ENCODE measurements at regions not wholly inside any gene's neighbourhood (a gene's known extent, or its start where the extent isn't known, plus 50 kb on each side); places are given as distances from the start of the nearest gene placed in this dataset.
"Not testable (repeated sequence)": the region's sequence is repeated elsewhere in the genome, so short reads cannot be mapped to it uniquely, and the experiment has no call there.

DNA sequence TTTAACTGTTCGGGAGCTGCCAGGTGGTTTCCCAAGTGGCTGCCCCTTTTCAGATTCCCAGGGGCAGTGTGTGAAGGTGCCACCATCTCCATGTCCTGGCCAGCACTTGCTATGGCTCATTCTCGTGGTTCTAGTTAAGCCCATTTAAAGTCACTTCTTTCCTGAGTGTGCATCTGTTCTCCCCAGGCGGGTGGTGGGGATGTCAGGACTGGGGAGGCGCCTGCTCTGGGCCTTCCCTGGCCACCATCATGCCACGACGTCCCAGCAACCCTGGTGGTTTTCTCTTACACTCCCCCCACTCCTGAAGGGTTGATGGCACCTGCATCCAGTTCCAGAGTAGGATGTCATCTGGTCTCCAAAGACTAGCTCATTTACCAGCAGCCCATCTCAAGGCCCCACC, 56.8 kb upstream of the TAMM41 start:
- CTCF ChIA-PET: no interaction called here
- TF ChIP-seq CTBP1 (IDR thresholded peaks at IDR 0.05; ENCODE audit: borderline replicate concordance): no peak
- no peak for TF ChIP-seq LEF1 (IDR thresholded peaks at IDR 0.05; ENCODE audit: borderline replicate concordance)
- no peak for TF ChIP-seq L3MBTL2 (conservative IDR thresholded peaks at IDR 0.05)
- no peak for TF ChIP-seq ZNF384 (IDR thresholded peaks at IDR 0.05)
- no peak for TF ChIP-seq ARNT (IDR thresholded peaks at IDR 0.05)
- TF ChIP-seq ELF4 (IDR thresholded peaks at IDR 0.05): no peak
- no peak for TF ChIP-seq FOXM1 (IDR thresholded peaks at IDR 0.05; ENCODE audit: borderline replicate concordance)

GRCh38 chr3:11904157-11904556, 57.5 kb upstream of the TAMM41 start:
- ChIA-PET POLR2A (no interaction called here), CTCF (no interaction called here)
- no peak for TF ChIP-seq HDGF (IDR thresholded peaks at IDR 0.05; ENCODE audit: borderline replicate concordance)
- DNase-seq (ENCODE audit: extremely low spot score): no peak

More for the DNA sequence above, 56.8 kb upstream of the TAMM41 start:
- POLR2A ChIA-PET: no interaction called here
- DNase-seq (ENCODE audit: extremely low spot score): no peak

GRCh38 chr3:11906407-11906806, 59.7 kb upstream of the TAMM41 start:
- ChIA-PET CTCF (no interaction called here), POLR2A (no interaction called here)
- no peak for TF ChIP-seq ZNF384 (IDR thresholded peaks at IDR 0.05)
- no peak for TF ChIP-seq ELF4 (IDR thresholded peaks at IDR 0.05)
- no peak for TF ChIP-seq FOXA1 (IDR thresholded peaks at IDR 0.05)
- TF ChIP-seq HDGF (IDR thresholded peaks at IDR 0.05; ENCODE audit: borderline replicate concordance): no peak
- TF ChIP-seq FOXM1 (IDR thresholded peaks at IDR 0.05; ENCODE audit: borderline replicate concordance): no peak
- DNase-seq (ENCODE audit: extremely low spot score): no peak

- POLR2A ChIA-PET: no interaction called here
These were observed 61.3 kb upstream of the TAMM41 start for GRCh38 chr3:11907667-11908660.

DNA sequence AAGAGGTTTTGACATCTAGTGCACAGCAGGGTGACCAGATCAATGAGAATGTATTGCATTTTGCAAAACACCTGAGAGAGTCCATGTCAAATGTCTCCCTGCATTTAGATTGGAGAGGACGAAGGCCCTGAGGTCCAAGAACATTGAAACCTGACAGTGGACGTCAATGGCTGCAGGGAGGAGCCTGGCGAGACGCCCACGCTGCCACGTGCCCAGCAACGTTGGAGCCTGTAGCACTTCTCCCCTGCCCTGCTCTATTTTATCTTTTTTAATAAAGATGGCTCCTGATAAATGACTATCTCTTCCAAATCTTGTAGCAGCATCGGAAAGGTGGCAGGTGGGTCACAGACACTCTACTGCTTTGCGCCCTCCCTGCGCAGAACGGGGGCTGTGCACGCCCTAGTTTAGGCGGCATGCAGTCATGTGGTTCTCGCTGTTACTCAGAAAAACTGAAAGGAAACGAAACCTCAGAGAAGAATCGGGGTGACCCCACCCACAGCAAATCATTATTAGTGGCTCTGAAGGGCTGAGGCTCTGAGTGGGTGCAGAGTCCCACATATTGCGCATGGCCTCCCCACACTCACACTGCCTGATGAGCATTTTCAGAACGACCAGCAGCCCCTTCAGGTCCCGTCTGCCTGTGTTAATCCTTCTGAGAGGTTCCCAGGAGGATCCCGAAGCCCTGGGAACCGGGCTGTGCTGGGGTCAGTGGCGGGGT, 62.5 kb upstream of the TAMM41 start:
- ChIA-PET POLR2A (no interaction called here), CTCF (no interaction called here)
- DNase-seq (ENCODE audit: extremely low spot score): no peak
- TF ChIP-seq FOXA1 (IDR thresholded peaks at IDR 0.05) (no peak), FOXK2 (IDR thresholded peaks at IDR 0.05) (no peak), ZNF384 (IDR thresholded peaks at IDR 0.05) (no peak), LEF1 (IDR thresholded peaks at IDR 0.05; ENCODE audit: borderline replicate concordance) (no peak), SP1 (IDR thresholded peaks at IDR 0.05) (no peak), HDGF (IDR thresholded peaks at IDR 0.05; ENCODE audit: borderline replicate concordance) (no peak), ARNT (IDR thresholded peaks at IDR 0.05) (no peak), NFRKB (IDR thresholded peaks at IDR 0.05) (no peak), FOXM1 (IDR thresholded peaks at IDR 0.05; ENCODE audit: borderline replicate concordance) (no peak), BHLHE40 (IDR thresholded peaks at IDR 0.05; ENCODE audit: borderline replicate concordance) (no peak), L3MBTL2 (conservative IDR thresholded peaks at IDR 0.05) (no peak), ELF4 (IDR thresholded peaks at IDR 0.05) (no peak), CTBP1 (IDR thresholded peaks at IDR 0.05; ENCODE audit: borderline replicate concordance) (no peak), TARDBP (IDR thresholded peaks at IDR 0.05) (no peak)
- TF ChIP-seq, protein P1, sequence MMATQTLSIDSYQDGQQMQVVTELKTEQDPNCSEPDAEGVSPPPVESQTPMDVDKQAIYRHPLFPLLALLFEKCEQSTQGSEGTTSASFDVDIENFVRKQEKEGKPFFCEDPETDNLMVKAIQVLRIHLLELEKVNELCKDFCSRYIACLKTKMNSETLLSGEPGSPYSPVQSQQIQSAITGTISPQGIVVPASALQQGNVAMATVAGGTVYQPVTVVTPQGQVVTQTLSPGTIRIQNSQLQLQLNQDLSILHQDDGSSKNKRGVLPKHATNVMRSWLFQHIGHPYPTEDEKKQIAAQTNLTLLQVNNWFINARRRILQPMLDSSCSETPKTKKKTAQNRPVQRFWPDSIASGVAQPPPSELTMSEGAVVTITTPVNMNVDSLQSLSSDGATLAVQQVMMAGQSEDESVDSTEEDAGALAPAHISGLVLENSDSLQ (IDR thresholded peaks at IDR 0.05): no peak

More at GRCh38 chr3:11907667-11908660, 61.3 kb upstream of the TAMM41 start:
- TF ChIP-seq TARDBP (IDR thresholded peaks at IDR 0.05): no peak
- no peak for TF ChIP-seq CTBP1 (IDR thresholded peaks at IDR 0.05; ENCODE audit: borderline replicate concordance)
- TF ChIP-seq BHLHE40 (IDR thresholded peaks at IDR 0.05; ENCODE audit: borderline replicate concordance): no peak
- no peak for TF ChIP-seq FOXK2 (IDR thresholded peaks at IDR 0.05)
- TF ChIP-seq FOXM1 (IDR thresholded peaks at IDR 0.05; ENCODE audit: borderline replicate concordance): no peak
- no peak for TF ChIP-seq HDGF (IDR thresholded peaks at IDR 0.05; ENCODE audit: borderline replicate concordance)
- TF ChIP-seq SP1 (IDR thresholded peaks at IDR 0.05): no peak
- no peak for DNase-seq (ENCODE audit: extremely low spot score)
- CTCF ChIA-PET: no interaction called here

DNA sequence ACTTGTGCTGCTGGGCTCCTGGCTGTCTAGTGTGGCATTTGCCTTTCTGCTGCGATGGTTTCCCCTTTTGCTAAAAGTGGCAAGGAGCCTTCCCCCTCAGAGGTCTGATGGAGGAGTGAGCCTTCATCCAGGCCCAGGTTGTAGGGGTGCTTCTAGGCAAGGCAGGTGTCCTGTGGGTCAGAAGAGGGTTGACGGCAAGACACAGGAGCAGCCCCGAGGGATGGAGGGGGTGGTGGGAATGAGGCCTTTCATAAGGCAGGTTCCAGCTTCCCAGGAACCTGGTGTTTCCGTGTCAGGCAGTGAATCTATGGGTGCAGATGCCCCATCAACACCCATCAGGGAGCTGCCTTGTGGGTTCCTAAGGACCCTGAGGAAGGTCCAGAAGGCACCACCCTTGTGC, 63.0 kb upstream of the TAMM41 start:
- no peak for DNase-seq (ENCODE audit: extremely low spot score)
- CTCF ChIA-PET: no interaction called here
- POLR2A ChIA-PET: no interaction called here
- TF ChIP-seq BHLHE40 (IDR thresholded peaks at IDR 0.05; ENCODE audit: borderline replicate concordance): no peak
- TF ChIP-seq, protein P1 (IDR thresholded peaks at IDR 0.05): no peak

DNA sequence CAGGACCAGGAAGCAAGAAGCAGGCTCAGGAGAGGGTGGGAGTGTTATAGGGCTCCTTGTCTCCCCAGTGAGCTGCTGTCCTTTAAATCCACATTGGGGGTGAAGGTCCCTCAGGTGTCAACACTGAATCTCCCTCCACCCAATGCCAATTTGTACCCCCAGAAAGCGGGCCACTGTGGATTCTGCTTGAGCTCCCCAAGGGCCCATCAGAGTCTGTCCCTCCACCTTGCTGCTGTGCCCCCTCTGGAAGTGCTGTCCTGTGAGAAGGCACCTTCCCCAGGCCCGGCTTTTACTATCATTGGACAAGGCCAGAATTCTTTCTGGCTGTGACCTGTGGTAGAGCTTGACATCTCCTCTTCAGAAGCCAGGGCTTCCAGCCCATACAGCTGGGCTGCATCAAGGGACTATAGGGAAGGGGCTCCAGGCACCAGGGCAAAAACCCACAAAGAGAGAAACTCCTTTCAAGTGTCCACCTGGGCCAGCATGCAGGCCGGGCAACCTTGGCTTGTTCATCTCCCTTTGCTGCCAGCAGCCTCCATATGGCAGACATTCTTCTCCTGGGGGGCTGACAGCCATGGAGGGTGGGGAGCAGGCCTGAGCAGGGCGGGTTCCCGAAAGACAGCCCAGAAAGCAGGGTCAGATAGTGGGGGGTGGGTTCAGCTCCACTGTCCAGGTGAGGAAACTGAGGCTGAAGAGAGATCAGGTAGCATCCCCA, 63.7 kb upstream of the TAMM41 start:
- CTCF ChIA-PET; POLR2A ChIA-PET; DNase-seq (ENCODE audit: extremely low spot score): not testable (repeated sequence)
